ENCODE measurements at regions not wholly inside any gene's neighbourhood (a gene's known extent, or its start where the extent isn't known, plus 50 kb on each side); places are given as distances from the start of the nearest gene placed in this dataset.

GRCh38 chr9:107108342-107109130 is 174.5 kb upstream of the RAD23B start:
- TF ChIP-seq EP300 (IDR thresholded peaks at IDR 0.05) (no peak), CTCF (IDR thresholded peaks at IDR 0.05) (no peak), POLR2AphosphoS5 (IDR thresholded peaks at IDR 0.05) (no peak), POLR2A (IDR thresholded peaks at IDR 0.05) (no peak)

Measured in sigmoid colon (tissue), 4 donors.